Left hindlimb (tissue), 1 donor: ENCODE measurements at regions not wholly inside any gene's neighbourhood (a gene's known extent, or its start where the extent isn't known, plus 50 kb on each side); places are given as distances from the start of the nearest gene placed in this dataset.

Experiments used
- DNase-seq: peaks from one replicate; pipeline ENCODE4 v3.0.0-alpha.2; 2018

DNA sequence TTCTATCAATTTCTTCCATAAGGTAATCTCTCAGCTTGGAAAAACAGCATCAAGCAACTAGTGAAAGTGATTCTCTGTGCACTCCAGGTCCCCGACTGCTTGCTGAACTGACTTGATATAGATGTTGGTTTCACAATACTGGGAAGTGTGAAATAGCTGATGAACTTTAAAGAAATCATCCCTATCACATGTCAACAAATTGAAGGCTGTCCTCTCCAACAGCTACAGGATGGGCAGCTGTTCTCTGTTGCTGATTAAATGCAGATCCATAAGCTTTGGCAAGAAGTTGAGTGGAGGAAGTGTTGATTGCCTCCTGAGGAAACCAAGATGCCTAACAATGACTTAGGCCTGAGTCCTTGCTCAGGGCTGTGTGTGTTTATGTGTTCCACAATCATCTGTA lies 130.4 kb upstream of the GDF10 start:
- no peak for DNase-seq

DNA sequence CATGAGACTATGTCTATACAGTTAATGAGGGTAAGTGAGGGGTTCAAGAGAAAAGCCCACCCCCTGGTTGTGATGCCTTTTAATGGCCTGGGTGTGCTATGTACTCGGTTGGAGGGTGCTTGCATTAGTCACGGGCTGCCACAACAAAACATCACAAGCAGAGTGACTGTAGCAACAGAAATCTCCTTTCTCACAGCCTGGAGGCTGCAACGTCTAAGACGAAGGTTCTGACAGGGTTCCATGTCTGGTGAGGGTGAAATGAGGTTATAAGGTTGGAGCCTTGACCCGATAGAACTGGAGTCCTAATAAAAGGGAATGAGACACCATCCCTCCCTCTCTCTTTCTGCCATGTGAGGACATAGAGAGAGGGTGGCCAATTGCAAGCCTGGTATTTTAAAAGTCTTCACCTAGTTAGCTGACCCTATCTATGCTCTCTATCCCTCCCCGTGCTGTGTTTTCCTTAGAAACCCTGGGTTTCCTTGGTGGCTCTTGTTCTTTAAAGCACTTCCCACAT lies 126.0 kb upstream of the GDF10 start:
- DNase-seq = no peak

DNA sequence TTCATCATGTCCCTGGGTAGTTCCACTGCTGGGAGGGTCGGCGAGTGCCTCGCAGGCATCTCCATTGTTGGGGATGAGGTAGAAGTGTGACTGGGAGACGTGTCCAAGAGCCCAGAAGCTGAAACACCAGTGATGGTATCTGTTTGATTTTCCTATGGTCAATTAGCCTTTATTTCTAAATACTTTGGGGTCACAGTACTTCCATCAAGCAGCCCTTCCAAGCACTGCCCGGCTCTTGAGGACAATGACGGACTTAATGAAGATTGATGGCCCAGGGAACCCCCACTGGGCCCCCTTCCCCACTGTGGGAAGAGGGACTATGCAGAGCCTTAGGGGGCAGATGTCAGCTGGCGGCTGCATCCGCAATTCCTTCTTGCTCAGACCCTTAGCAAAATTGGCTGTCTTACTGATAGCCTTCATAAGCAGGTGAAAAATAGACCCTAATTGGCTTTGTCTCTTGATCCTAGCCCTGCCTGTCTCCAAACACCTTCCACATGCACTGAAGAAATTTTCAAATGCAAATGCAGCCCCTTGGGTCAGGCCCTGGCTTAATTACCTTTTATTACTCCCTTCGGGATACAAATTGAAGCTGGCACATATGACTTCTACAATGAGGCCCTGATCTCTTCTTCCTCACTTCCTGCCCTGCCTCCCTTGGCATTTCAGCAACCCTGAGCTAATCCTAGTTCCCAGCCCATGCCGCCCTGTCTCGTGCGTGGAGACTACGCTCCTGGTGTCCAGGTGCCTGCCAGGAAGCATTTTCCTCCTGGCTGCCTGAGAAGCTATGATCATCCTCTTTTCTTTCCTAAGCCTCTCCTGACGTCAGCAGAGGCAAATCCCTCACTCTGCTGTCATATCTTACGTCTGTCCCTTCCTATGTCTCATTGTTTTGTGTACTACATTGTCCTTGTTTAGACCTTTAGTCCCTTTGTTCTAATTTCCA lies 124.5 kb upstream of the GDF10 start:
- DNase-seq = no peak

DNA sequence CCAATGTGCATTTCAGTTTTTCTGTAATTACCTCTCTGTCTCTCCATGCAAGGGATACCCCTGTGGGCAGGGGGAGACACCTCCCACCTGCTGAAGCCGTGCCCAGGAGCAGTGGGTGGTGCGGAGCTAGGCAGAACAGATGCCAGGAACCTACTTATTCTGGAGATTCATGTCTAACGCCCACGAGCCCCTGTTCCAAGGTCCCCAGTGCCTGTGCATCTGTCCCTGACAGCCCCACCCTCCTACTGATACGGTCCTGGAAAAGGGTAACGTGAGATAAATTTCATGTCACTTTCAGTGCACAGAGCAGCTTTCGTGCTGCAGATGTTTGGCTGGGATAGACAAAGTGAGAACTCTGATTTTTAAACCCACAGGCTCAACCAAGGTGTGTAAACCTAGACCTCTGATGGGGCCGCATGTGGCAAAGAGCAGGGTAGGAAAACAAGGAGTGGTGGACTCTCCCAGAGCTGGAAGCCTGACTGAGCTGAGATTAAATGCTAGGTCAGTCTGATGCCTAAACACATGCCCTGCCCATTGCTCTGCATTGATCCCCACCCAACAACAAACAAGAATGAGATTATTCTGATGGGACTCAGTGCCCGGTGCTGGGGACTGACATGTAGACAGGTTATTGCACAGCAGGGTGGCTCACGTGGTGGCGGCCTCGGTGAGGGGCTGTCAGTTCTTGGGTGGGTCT lies 123.6 kb upstream of the GDF10 start:
- DNase-seq = no peak

DNA sequence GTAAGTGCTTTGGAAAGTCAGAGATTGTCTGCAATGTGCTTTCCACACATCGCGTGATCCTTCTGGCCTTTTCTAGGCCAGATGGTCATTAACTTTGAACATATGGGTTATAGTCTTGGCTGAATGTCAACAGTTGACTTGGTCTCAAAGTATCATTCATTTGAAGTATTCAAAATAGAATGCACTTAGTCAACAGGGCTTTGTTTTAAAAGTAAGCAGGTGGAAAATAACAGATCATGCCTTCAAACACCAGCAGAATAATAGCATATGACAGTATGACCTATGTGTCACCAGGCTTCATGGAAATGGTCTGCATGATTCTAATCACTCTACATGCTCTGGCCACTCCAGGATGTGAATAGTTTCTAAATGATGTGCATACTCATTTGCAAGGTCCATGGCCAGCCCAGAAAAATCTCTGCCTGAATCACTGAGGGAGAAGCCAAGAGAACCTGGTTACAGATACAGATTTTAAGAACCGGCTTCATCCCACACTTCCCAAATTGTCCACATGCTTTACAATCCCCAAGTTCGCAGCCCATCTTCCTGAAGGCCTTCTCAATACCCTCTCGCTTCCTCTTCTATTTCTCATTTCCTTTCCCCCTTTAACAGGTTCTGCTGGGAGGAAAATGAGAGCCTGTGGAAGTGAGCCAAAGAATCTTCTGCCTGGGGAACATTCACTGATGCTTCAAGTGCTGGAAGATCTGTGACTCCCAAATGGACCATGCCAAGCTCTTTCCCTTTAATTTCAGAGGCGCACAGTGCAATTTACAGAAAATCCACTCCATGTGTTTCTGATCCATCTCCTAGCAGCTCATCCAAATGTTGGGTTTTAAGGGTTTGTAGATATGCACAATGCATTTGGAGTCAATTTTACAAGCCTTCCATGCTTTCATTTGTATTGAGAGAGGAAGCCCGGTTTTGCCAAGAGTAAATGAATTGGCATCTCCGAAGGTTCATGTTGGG lies 122.8 kb upstream of the GDF10 start:
- DNase-seq = no peak

DNA sequence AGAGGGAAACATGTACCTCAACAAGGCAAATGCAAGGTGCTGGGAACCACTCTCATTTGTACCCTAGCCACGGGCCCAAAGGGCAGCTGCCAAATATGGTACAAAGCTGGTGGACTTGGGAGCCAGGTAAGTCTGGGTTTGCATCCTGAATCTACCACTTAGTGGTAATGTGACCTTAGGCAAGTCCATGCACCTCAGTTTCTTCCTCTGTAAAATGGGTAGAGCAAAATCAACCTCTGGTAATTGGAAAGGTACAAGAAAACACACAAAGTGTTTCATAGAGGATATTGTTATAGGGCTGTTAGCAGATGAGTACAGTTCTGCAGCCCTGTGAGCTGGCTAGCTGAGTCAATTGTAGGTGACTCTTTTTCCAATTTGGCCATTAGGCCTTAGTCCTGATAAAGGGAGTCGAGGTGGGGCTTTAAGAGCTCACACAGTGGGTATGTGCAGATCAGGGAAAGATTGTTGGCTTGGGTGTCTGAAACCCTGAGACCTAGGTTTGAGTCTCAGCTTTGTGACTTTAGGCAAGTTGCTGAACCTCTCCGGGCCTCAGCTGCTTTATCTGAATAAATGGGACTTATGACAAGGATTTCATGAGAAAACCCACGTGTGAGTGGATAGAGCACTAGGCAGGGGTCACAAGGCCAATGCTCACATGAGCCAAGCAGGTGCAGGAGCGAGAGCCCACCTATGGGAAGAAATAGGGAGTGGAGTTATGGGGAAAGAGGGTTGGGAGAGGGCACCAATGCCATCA lies 121.3 kb upstream of the GDF10 start:
- no peak for DNase-seq

DNA sequence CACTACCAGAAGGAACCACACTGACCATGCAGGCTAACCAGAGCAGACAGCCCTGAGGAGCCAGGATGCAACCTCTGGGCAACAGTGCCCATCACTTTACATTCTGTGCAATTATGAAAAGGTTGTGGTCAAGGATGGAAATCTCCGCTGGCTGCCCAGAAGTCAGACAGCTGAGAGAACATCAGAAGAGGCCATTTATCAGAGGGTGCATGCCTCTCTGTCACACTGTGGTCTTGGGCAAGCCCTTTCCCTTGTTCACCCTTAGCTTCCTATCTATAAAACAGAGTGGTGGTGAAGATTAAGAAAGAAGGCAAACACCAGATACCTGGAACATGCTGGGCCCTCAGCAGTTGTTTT lies 120.7 kb upstream of the GDF10 start:
- DNase-seq = no peak

DNA sequence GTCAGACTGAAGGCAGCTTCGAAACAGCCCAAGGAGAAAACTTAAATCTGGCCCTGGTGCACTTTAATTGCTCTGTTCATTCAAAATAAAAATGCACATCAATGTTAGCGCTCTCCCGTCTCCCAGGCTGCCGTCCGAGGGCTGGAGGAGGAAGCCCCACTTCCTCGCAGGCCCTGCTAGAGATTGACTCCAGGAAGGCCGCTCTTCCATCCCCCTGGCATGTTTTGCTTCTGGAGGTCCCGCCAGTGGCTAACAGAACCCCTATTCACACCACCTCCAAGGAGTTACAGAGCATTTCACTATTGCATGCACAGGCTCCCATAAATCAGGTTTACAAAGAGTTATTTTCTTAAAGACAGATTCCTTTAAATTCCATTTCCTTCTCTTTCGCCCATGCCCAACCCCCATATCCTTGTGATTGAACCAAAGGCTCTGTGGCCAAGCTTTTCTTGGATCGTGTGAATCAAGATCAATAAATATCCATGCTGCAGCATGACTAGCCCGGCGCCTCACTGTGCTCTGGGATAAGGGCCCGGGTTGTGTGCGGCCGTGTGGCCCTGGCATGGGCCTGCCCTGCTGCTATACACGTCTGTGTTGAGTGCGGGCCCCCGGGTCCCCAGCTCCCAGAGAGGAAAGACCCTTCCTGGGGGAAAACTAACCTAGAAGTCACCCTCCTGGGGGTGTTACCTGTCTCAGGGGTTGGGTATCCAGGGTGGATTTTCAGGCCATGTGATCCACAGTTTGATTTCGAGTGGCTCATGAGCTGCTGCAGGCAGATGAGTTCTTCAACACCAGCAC lies 118.7 kb upstream of the GDF10 start:
- DNase-seq = no peak

DNA sequence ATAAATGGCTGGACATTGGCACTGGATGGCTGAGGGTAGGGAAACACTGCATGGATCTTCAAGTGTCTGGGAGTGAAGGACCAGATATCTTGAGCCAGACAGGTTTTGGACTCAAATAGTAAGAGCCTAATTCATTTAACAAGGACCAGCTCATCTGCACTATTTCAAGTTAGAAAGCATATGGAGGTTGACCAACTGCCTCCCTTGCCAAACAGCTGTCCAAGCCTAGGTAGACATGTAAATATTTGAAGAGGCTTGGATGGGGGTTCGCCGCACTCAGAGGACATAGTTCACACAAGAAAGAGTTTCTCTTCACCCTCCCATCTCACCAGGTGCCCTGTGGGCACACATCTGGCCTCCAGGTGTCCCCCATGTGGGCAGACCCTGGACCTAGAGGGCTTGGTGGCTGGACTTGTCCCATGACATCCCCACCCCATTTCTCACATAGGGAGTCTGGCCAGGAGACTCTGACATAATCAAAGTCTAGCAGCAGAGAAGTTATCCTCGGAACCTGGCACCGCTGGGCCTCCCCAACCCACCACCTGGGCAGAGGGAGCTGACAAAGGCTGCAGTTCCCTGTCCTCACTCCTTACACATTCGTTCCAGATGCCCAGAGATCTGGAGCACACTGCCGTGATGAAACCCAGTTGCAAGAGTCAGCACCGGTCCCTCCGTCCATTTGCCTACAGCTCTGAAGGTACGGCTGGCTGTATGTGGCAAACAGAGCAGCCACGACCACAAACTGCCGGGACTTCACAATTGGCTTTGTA lies 116.9 kb upstream of the GDF10 start:
- DNase-seq = no peak

DNA sequence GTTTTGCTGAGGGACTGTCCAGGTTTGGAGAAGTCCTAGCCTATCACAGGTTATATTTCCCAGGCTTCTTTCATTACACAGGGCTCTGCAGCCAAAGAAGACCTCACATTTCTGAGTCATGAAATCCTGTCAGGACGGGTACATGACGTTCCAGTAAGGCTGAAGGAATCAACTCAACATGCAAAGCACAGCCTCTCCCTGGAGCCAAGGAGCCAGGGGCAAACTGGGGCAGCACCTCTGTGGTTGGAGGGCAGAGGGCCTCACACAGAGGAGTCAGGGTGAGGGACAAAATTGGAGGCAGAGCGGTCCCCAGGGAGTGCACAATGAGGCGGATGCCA lies 116.3 kb upstream of the GDF10 start:
- no peak for DNase-seq

DNA sequence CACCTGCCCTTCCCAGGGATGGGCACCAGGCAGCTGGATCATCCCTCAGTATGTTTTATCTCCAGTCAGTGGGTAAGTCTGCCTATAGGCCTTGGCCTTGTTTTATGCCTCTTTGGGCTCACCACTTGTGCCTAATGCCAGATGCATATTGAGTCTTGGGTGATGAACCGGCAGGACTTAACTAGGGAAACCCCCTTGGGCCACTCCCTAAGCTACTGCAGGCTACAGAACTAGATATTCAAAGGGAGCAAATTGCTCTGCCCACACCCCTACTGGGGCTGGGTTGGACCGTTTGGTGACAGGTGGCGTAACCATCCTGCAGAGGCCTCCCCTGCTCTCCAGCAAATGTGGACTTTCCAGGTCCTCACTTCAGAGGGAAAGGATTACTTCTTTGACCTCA lies 115.7 kb upstream of the GDF10 start:
- no peak for DNase-seq

DNA sequence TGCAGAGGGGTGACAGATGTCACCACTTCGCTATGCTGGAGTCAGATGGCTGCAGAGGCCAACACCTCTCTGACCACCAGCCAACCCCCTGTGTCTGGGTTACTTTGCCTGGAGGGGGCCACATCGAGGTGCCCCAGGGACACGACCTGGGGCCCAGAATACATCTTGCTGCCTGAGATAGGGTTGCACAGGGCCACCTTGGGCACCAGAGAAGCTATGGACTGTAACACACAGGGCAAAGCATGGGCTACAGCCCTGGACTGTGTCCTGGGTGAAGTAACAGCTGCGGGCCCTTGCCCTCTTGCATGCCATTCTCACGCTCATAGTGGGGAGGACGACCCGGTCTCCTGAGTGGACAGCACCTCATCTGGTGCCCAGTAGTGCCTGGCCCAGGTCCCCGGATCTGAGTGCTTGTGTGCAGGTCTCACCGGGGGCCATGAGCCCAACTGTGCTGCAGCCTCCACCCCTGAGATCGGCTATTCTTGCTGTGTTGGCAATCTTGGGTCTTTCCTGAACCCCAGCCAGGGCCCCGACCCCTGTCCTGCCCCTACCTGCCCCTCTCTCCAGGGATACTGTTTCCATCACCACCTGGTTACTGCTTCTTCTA lies 115.2 kb upstream of the GDF10 start:
- DNase-seq = no peak

DNA sequence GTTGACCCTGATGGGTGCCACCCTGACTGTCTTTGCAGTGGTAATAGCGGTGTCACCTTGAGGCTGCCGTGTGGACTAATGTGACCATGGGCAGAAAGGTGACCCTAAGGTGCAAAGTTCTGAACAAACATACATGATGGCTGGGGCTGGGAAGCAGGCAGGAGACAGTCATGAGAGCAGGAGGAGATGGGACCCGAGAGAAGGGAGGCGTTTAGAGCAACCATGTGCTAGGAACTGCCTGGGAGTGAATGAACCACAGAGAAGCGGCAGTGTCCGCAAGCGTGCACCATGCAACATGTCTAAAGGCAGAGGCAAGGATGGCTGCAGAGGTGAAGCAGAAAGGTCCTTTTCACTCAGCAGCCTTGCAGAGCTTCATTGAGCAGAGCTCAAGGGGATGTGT lies 113.1 kb upstream of the GDF10 start:
- no peak for DNase-seq

DNA sequence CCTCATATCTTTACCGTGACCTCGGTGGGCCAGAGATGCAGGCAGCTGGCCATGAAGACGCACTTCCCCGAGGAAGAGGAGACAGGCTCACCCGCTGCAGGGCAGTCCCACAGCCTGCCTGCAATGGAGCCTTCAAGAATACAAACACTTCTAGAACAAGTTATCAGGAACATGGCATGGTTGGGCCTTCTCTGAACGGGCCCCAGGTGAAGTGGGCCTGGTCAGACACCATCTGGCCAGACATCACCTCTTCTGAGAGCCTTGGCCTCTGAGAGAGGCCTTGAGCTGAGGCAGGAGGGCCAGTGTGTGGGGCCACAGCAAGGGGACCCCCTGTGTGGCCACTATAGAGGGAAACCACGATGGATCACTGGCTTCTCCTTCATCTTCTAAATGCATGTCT lies 112.4 kb upstream of the GDF10 start:
- no peak for DNase-seq

DNA sequence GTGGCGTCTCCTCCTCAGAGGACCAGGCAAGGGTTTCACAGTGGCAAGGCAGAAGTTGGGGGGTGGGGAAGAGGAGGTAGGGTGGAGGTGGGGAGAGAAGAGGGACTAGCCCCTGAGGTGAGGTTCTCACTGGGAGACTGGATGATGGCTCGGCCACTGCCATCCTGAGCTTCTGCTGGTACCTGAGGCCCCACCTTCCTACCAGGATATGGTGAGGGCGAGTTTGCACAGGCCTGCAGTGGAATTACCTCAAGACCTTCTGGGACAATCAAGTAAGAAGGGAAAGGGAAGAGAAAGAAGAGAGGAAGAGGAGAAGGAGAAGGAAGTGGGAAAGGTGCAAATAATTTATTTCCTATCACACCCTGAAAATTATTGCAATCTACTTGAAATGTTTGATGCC lies 111.8 kb upstream of the GDF10 start:
- no peak for DNase-seq

DNA sequence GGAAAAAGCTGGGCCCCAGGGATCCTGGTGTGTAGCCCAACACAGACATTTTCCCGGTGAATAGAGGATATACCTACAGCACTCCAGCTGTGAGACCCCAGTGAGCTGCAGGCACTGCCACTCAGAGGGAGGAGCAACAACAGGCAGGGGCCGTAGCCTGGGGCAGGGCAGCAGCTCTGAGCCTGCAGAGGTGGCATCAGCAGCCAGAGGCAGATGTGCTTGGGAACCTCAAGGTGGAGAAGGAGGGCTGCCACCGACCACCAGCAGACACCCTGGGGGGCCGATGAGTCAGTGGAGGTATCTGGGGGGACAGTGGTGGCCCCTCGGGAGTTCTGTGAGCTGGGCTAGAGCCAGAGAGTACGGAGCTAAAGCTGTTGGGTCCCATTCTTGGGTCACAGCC lies 110.2 kb upstream of the GDF10 start:
- DNase-seq = no peak

DNA sequence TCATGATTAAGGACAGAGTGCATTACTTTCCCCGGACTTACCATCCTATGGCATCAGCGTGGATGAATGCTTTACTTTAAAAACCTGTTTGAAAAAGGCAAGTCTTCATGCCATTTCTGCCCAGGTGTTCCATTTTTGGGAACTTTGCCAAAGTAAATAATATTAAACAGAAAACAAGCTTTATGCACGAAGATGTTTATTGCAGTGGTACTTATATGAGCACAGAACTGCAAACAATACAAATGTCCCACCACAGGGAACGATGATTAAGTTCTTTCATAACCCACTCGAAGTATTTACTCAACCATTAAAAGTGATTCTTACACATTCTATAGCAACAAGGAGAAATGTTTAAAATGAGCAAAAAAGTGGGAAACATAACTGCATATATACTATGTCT lies 109.7 kb upstream of the GDF10 start:
- no peak for DNase-seq

DNA sequence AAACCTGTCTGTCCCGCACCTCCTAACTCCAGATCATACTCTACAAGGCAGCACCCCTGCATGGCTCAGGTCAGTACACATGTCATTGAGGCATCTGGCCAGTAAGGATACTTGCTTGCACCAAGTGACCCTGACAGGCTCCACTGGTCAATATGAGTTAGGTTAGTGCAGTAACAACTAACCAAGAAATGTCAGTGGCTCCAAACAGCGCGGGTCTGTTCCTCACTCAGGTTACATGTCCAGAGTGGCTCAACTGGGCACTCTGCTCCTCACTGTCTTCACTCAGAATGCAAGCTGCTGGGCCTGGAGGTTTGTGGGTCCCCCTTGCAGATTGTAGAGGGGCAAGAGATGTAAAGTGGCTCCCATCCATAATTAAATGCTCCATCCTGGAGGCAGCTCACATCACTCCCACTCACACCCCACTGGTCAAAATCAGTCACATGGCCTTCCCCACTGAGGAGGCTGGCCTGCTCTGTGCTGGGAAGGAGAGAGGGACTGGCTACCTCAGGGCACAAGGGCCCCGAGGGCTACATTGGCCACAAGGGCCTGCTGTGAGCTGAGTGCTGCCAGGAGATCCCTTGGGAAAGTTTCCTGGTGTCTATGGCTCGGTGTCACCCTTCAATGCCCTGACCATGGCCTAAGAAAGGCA lies 109.1 kb upstream of the GDF10 start:
- DNase-seq = no peak

DNA sequence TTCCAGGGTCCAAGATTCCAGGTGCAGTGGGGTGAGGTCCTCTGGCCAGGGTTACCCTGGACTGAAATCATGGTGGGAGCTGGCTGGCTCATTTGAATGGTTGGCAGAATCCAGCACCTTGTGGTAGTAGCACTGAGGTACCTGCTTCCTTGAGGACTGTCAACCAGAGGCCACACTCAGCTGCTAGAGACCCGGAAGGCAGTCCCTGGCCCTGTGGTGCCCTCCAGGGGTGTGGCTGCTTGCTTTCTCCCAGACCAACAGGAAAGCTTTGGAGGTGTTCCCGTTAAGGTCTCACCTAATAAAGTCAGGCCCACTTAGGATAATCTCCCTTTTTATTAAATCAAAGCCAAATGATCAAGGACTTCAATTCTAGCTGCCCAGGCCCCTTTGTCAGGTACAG lies 107.7 kb upstream of the GDF10 start:
- no peak for DNase-seq

DNA sequence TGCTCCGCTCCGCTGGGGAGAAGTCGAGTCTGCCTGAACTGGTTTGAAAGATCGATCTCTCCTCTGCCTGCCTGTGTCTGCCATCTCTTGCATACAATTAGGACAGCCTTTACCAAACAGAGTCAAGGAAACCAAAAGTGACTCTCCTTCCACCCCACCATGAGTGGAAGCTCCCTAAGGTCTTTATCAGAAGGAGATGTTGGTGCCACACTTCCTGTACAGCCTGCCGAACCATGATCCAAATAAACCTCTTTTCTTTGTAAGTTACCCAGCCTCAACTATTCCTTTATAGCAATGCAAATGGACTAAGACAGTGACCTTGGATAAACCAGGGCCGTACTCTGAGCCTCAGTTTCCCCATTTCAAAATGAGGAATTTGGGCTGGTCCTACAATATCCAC lies 106.3 kb upstream of the GDF10 start:
- DNase-seq = no peak
